ENCODE measurements at regions not wholly inside any gene's neighbourhood (a gene's known extent, or its start where the extent isn't known, plus 50 kb on each side); places are given as distances from the start of the nearest gene placed in this dataset.

- TF ChIP-seq CTCF (IDR thresholded peaks at IDR 0.05) (no peak), EP300 (IDR thresholded peaks at IDR 0.05) (no peak), POLR2A (IDR thresholded peaks at IDR 0.05) (no peak), POLR2AphosphoS5 (IDR thresholded peaks at IDR 0.05) (no peak)
Measured at GRCh38 chr6:45812922-45813321, 202.7 kb downstream of the CLIC5 start.
